C4-2B (cell line): ENCODE measurements at regions not wholly inside any gene's neighbourhood (a gene's known extent, or its start where the extent isn't known, plus 50 kb on each side); places are given as distances from the start of the nearest gene placed in this dataset.

Experiments used
- ZFX ChIP-seq: fragments of 450-650 bp; IDR thresholded peaks from 2 replicates; pipeline ENCODE4 v1.6.1; 2017
- TF ChIP-seq, protein P1 (sequence below): fragments of 450-650 bp; conservative IDR thresholded peaks from 2 replicates; pipeline ENCODE4 v1.5.1; 2017; ENCODE audit warnings: mild to moderate bottlenecking

DNA sequence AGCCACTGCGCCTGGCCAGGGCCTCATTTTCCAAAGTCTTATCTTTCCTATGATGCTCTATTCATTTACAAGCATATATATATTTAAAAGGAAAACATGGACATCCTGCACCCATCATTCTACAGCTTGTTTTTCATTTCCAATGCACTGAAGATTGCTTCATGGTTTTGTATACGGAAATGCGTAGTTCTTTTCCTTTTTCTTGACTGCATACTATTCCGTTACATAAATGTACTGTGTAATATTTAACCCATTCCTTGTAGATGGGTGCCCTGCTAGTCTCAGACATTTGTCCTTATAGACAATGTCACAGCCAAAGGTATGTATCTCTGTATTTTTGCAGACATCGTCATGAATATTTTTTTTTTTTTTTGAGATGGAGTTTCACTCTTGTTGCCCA is 257.0 kb downstream of the ASMT start:
- TF ChIP-seq, protein P1, sequence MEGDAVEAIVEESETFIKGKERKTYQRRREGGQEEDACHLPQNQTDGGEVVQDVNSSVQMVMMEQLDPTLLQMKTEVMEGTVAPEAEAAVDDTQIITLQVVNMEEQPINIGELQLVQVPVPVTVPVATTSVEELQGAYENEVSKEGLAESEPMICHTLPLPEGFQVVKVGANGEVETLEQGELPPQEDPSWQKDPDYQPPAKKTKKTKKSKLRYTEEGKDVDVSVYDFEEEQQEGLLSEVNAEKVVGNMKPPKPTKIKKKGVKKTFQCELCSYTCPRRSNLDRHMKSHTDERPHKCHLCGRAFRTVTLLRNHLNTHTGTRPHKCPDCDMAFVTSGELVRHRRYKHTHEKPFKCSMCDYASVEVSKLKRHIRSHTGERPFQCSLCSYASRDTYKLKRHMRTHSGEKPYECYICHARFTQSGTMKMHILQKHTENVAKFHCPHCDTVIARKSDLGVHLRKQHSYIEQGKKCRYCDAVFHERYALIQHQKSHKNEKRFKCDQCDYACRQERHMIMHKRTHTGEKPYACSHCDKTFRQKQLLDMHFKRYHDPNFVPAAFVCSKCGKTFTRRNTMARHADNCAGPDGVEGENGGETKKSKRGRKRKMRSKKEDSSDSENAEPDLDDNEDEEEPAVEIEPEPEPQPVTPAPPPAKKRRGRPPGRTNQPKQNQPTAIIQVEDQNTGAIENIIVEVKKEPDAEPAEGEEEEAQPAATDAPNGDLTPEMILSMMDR, result no peak
- TF ChIP-seq ZFX, result no peak
